HT1080 (cell line): ENCODE measurements at regions not wholly inside any gene's neighbourhood (a gene's known extent, or its start where the extent isn't known, plus 50 kb on each side); places are given as distances from the start of the nearest gene placed in this dataset.
"Not testable (repeated sequence)": the region's sequence is repeated elsewhere in the genome, so short reads cannot be mapped to it uniquely, and the experiment has no call there.

Experiments used
- DNase-seq: peaks from one replicate; pipeline ENCODE4 v3.0.0-alpha.2; 2015; ENCODE audit warnings: low read depth

DNA sequence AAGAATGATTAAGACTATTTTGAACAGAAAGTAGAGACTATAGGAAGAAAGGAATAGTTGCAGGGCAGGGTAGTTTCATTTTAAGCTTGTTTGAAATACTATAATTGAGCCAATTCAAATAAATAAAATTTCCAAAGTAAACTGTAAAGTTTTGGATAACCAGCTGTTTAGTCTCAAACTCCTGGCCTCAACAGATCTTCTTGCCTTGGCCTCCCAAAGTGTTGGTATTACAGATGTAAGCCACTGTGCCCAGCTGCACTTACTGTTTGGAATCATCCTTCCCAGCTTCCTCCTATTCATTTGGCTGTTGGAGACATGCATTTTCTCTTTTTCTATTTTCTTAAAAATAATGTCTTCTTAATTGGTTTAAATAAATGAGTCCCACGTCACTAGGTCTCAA lies 231.0 kb downstream of the NNT start:
- DNase-seq, result no peak

DNA sequence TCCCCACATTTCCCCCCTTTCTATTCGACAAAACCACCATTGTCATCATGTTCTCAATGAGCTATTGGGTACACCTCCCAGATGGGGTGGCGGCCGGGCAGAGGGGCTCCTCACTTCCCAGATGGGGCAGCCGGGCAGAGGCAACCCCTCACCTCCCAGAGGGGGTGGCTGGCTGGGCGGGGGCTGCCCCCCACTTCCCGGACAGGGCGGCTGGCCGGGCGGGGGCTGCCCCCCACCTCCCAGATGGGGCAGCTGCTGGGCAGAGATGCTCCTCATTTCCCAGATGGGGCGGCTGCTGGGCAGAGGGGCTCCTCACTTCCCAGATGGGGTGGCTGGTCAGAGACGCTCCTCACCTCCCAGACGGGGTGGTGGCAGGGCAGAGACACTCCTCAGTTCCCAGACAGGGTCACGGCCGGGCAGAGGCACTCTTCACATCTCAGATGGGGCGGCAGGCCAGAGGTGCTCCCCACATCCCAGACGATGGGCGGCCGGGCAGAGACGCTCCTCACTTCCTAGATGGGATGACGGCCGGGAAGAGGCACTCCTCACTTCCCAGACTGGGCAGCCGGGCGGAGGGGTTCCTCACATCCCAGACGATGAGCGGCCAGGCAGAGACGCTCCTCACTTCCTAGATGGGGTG lies 221.5 kb downstream of the NNT start:
- not testable (repeated sequence) for DNase-seq

DNA sequence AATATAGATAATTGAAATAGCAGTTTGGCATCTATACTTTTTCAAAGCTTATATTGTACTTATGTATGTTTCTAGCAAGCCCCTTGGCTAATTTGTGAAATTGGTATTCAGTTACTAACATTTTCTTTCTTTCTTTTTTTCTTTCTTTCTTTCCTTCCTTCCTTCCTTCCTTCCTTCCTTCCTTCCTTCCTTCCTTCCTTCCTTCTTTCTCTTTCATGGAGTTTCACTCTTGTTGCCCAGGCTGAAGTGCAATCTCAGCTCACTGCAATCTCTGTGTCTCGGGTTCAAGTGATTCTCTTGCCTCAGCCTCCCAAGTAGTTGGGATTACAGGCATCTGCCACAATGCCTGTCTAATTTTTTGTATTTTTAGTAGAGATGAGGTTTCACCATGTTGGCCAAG lies 215.4 kb downstream of the NNT start:
- DNase-seq, result not testable (repeated sequence)

DNA sequence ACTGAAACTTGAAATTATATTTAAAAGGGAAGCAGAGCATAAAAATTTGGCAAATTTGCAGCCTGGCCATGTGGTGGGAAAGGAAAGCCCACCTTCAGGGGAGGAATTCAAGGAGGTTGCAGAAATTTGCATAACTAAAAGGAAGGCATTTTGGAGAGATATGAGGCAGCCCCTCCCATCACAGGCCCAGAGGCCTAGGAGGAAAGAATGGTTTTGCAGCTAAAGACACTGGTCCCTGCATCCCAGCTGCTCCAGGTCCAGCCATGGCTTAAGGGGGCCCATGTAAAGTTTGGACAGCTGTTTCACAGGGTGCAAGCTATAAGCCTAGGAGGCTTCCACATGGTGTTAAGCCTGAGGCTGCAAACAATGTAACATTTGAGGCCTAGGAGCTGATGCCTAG lies 212.5 kb downstream of the NNT start:
- DNase-seq, result no peak

DNA sequence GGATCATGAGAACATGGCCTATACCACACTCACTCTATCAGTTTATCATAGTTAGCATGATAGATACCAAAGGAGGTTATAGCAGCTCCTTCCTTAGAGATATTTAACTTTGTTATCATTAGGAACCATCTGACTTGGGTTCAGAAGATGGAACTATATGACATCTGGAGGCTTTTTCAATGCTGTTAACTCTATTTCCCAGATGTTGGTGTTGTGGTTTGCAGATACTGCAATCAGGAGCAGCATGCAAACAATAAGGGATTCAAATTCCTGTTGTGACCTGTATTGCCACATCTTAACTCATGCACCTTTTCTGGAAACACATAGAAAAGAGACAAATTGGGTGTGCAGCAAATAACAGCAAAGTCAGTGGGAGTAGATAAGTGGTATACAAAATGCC lies 201.7 kb downstream of the NNT start:
- no peak for DNase-seq

DNA sequence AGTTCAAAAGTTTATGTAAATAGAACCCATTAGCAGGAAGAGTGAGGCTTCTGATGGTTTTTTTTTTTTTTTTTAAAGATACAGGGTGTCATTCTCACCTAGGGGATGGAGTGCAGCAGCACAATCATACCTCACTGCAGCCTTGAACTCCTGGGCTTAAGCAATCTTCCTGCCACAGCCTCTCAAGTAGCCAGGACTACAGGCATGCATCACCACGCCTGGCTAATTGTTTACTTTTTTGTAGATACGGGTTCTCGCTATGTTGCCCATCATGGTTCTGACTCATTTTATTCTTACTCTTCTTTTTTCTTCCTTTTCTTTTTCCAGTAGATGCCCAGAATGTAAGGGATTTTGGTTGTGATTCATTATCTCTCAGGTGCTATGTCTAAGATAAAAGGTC lies 201.1 kb downstream of the NNT start:
- peak; percentile 17 for DNase-seq

DNA sequence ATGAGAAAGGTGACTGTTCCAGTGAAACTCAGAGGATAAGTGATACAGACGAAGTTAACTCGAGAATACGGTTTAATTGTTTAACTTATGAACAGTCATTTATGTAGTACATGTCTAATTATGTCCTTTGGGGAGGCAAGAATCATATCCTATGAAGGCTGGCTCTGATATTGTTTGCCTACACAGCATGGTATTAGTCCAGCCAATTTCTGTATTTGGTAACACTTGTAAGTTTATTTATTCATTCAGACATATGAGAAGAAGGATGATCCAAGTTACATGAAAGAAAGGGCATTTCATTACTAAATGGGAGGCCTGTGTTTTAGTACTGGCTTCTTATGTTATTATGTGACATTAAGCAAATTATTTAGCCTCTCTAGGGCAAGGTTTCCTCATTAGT lies 199.7 kb downstream of the NNT start:
- DNase-seq, result no peak

DNA sequence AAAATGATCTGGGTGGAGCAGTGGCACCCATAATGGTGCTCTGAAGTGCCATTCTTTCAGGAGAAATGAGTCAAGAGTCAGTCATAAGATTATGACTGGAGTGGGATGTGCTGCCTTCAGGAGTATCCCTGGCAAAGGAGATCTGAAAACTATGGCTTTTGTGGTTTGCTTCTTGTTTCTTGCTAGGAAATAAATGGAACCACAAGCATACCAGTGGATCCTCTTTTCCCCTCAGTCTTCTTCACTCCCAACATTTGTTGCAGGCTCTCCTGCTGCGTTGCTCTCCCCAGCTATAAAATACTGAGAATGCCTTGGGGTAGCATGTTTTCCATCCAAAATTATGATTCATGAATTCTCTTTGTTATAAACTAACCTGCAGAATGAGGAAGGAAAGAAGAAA lies 199.1 kb downstream of the NNT start:
- peak; percentile 90 for DNase-seq

DNA sequence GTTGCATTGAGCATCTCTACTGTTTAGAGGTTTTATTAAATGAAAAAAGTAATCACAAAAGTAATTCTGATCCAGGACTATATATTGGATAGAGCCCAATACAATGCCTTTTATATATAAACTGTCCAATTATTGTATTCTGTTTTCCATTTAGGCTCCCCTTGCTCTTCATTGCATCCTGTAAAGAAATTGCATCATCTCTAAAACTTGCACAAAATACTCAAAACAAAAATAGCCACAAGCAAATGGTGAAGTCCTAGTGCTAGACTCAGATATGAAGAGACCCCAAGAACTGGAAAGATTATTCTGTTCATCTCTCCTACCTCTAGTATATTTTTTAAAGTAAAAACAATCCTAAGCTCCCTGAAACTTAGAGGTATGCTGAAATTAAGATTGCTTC lies 195.8 kb downstream of the NNT start:
- DNase-seq, result no peak

DNA sequence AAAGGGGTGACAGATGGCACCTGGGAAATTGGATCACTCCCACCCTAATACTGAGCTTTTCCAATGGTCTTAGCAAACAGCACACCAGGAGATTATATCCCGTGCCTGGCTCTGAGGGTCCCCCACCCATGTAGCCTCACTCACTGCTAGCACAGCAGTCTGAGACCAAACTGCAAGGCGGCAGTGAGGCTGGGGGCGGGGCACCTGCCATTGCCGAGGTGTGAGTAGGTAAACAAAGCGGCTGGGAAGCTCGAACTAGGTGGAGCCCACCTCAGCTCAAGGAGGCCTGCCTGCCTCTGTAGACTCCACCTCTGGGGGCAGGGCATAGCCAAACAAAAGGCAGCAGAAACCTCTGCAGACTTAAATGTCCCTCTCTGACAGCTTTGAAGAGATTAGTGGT lies 188.9 kb downstream of the NNT start:
- not testable (repeated sequence) for DNase-seq

DNA sequence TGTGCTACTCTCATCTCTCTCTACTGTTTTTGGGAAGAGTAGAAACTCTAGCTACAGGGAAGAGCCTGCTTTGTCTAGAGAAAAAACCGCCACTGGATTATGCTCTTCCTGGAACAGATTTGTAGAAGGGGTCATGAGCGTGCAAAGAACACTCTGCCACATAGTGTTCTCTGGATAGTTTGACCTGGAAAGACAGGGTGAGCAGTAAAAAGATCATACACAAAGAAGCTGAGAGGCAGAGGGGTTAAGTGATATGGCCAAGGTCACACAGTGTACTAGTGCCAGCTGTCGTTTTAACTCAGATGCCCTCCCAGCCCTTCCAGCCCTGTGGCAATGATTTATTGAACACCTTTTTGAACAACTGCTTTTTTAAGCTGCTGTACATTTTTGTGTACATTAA lies 182.2 kb downstream of the NNT start:
- DNase-seq, result no peak

DNA sequence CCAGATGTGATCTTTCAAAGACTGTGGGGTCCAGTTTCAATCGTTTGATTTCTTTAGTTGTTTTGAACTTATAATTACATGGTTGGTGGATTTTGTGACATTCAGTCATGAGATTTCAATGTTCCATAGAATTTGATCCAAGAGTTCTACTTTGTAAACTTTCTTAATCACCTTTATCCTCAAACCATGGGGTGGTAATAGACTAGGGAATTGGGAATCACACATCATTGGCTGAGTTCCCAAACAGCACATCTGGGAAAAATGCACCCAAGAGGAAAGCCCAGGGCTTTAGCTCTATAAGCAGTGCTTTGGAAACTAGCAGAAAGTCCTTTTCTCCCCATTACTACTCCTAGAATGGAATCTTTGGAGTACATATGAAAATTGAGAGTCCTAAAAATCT lies 177.6 kb downstream of the NNT start:
- DNase-seq, result peak; percentile 30

DNA sequence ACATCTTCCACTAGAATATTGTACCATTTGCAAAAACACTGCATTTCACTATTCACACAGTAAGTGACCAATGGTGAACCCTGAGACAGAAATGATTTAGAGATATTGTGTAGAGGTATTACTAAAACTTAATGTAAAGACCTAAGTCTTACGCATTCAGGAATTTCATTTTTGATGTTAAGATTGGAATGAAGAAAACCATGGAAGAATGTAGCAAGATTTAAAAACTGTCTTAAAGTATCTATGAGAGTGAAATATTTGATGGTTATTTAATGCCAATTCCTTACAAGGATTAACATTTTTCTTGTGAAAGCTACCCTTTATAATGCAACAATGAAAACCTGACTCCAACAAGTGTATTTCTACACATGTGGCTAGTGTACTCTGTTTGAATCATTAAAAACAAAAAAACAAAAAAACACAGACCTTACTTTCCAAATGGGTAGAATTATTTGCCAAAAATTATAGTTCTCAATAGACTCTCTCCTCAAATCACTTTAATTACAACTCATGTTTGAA lies 172.0 kb downstream of the NNT start:
- no peak for DNase-seq

DNA sequence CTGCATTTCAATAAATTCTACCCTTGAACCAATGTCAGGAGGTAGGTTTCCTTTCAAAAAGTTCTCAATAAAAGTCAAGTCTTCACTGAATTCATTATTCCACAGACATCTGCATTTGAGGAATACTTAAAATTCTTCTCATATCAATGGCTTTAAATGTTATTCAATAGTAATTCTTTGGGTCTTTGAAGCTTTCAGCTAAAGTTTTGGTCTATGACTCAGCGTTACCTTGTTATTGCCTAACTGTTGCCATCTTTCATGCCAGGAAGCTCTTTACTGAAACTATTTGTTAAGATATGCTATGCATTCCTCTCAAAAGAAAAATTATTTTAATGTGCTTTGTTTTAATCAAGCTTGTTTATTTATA lies 170.5 kb downstream of the NNT start:
- DNase-seq, result peak; percentile 71

DNA sequence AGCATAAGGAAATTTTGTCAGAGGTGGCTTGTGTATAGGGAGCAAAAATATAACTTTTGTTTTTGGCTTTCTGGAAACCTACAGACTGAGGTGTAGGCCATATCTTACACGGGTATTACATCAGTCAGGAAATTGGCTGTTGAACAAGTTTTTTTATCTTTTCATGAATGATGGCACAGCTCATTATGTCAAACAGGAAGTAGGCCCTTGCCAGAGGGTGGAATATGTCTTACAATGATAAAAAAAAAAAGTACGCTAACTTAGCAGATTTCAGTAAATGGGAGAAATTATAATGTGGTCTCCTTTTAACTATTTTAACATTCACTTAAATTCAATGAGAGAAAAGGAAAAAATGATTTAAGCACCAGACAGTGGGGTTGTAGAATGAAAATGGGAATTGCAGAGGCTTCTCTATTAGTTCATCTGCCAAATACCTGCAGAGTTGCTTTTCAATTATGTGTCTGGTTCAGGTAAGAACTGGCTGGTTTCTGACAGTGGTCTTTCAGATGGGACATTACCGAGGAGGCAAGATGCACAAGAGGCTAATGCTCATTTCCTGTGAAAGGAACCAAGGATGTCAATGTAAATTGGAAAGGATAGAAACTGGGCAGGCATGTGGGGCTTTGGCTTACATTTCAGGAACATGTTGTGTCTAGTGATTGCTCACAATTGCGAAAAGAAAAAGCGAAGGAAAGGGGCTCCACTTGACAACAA lies 169.9 kb downstream of the NNT start:
- DNase-seq, result peak; percentile 60

DNA sequence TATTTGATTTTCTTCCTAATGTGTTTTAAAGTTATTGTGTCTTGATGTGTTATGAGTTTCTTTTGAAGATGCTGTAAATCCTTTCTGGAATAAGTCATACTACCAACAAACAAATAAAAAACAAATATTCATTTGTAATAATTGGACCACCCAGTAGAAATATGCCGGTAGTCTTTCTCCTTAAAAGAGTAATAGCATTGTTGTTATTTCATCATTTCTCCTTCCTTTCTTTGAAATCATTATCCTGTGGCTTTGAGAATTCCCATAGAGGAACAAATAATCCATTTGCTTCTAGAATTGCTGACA lies 169.4 kb downstream of the NNT start:
- no peak for DNase-seq

DNA sequence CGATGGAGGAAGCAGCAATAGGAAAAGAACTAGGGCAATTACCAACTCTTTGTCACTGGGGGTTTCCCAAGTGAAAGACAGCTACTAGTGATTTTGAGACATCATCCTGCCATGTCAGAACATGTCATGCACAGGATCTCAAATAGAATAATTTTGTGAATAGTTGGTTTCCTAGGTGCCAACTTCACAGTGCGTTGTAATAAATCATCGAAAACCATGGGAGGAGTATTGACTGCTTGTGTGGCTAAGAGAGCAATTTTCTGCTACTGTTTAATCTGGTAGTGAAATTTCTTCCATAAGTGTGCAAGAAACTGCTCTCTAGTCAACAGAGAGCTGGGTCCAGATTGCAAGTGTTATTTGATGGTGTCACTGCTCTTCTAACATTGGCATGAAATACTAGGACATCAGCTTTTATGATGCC lies 168.6 kb downstream of the NNT start:
- no peak for DNase-seq

DNA sequence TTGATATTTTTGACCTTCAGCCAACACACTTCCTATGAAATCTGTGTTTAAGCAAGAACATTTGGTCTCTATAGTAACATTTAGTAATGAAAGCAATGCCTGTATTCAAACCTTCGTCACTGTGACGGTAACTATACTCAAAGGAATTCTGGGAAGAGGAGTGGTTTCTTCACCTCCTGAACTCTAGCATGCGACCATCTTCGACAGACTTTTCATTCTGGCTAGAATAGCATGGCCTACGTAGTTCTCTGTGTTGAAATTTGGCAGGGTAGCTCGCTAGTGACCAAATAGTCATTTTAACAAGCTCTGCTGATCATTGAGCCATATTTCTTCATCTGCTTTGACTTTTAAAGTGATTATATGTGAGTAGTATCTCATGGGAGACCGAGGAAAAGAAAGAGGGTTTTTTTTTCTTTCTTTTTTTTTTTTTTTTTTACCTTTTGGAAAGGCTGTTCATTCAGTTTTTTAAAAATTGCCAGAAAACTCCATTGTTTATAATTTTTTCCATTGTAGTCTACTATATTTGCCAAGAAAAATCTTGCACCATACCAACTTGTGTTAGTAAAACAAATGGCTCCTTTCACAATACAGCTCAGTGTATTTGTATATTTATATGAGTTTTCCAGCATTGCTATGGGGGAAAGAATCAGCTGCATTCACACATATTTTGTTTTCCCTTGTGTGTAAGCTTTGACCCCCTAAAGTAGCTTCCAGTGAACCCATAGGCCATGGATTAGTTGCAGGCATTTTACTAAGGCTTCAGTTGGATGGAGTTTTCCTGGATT lies 166.8 kb downstream of the NNT start:
- DNase-seq, result no peak
